HepG2 (cell line): ENCODE measurements at regions not wholly inside any gene's neighbourhood (a gene's known extent, or its start where the extent isn't known, plus 50 kb on each side); places are given as distances from the start of the nearest gene placed in this dataset.

Source experiments
- ATAC-seq: fragments of 200-7000 bp; cut with Tn5 transposase; 3 replicates; pipeline ENCODE4 v1.9.1; 2020; ENCODE audit warnings: mild to moderate bottlenecking, moderate library complexity
- BruUV-seq: library from RNA; stranded (reverse); fragments of 400-500 nt; replicated peaks from 2 replicates; lab custom pipeline; 2021; lab: Mats Ljungman, UMichigan
- CTCF ChIA-PET: fragments of 300-600 bp; formaldehyde crosslinking; extraction: SDS; loops from one replicate; lab custom pipeline; 2021; ENCODE audit warnings: low total read pairs, inconsistent platforms, low intra/inter-chr PET ratio; lab: Yijun Ruan, JAX
- POLR2A ChIA-PET: fragments of 350-600 bp; sonication (Branson Sonifier 250); formaldehyde crosslinking; loops from one replicate; lab custom pipeline; 2020; ENCODE audit warnings: antibody characterized with exemption, inconsistent platforms; lab: Yijun Ruan, JAX
- DNase-seq: peaks from one replicate; pipeline ENCODE4 v3.0.0-alpha.2; 2015; ENCODE audit warnings: low spot score
- FAIRE-seq: peaks from 3 replicates; lab custom pipeline; 2011; peaks lifted over from hg19 to GRCh38; lab: Jason Lieb, UNC
- H2AFZ ChIP-seq: one replicate; pipeline ENCODE4 v1.6.1; 2011; ENCODE audit warnings: low read length, inconsistent platforms
- H3K27ac ChIP-seq: fragments of 300-600 bp; 3 replicates; pipeline ENCODE4 v1.8.0; 2011; ENCODE audit warnings: mixed run types, mild to moderate bottlenecking, mixed read lengths, low read length, inconsistent platforms; ENCODE audit not compliant: insufficient read depth; ENCODE audit errors: extremely low read length
- H3K27me3 ChIP-seq, 2 experiments: fragments of 200-600 bp in 1 of 2; 2 replicates in 1 of 2; 3 replicates in 1 of 2; pipeline versions ENCODE4 v1.6.0 to v1.8.0; 2011; ENCODE audit warnings: low read length in 2 of 2, mild to moderate bottlenecking in 2 of 2, moderate library complexity in 2 of 2, inconsistent platforms in 1 of 2; ENCODE audit not compliant: insufficient read depth in 2 of 2, control insufficient read depth in 1 of 2
- H3K36me3 ChIP-seq, 2 experiments: fragments of 200-600 bp in 1 of 2; replicated peaks in 1 of 2; 2 replicates in 1 of 2; 3 replicates in 1 of 2; pipeline versions ENCODE4 v1.5.1 to v1.8.0; 2011; ENCODE audit warnings: low read length in 2 of 2, inconsistent platforms in 1 of 2; ENCODE audit not compliant: insufficient read depth in 2 of 2, control insufficient read depth in 1 of 2
- H3K4me1 ChIP-seq: 2 replicates; pipeline ENCODE4 v1.5.1; 2012; ENCODE audit warnings: low read length, inconsistent platforms; ENCODE audit not compliant: insufficient read depth
- H3K4me2 ChIP-seq: 2 replicates; pipeline ENCODE4 v1.6.0; 2011; ENCODE audit warnings: low read depth, low read length, inconsistent platforms
- H3K4me3 ChIP-seq, 3 experiments: fragments of 200-600 bp in 1 of 3; sonication (generic), shearing (Covaris generic) in 1 of 3; replicated peaks in 1 of 3; 2 replicates each; pipeline ENCODE4 v1.5.1; 2011 to 2016; ENCODE audit warnings: low read length in 3 of 3, inconsistent platforms in 2 of 3, low read depth in 2 of 3, mild to moderate bottlenecking in 2 of 3, control low read depth in 1 of 3, mixed read lengths in 1 of 3; ENCODE audit not compliant: insufficient read depth in 1 of 3
- H3K79me2 ChIP-seq: one replicate; pipeline ENCODE4 v1.6.1; 2011; ENCODE audit warnings: low read length, inconsistent platforms; ENCODE audit not compliant: insufficient read depth
- H3K9ac ChIP-seq: 2 replicates; pipeline ENCODE4 v1.6.0; 2011; ENCODE audit warnings: mild to moderate bottlenecking, low read depth, low read length, inconsistent platforms; ENCODE audit not compliant: insufficient read depth
- H3K9me3 ChIP-seq: 2 replicates; pipeline ENCODE4 v1.5.1; 2012; ENCODE audit warnings: mild to moderate bottlenecking, low read length
- H4K20me1 ChIP-seq: 2 replicates; pipeline ENCODE4 v1.6.0; 2011; ENCODE audit warnings: inconsistent platforms, mild to moderate bottlenecking, low read length, moderate library complexity; ENCODE audit not compliant: insufficient read depth
- EHMT2 ChIP-seq: fragments of 200-600 bp; sonication (generic); IDR thresholded peaks from 2 replicates; pipeline ENCODE4 v1.7.0; 2017; ENCODE audit warnings: antibody characterized with exemption, low read depth, low read length, borderline replicate concordance
- FLYWCH1 ChIP-seq: sonication (generic); formaldehyde crosslinking; IDR thresholded peaks from 2 replicates; pipeline ENCODE4 v1.8.1; 2023; ENCODE audit warnings: mild to moderate bottlenecking, missing genetic modification reagents
- FOXP1 ChIP-seq, 2 experiments: fragments of 450-650 bp in 1 of 2; IDR thresholded peaks; 2 replicates each; pipeline ENCODE4 v1.6.1; 2017 to 2018; ENCODE audit warnings: antibody characterized with exemption in 1 of 2
- GABPA ChIP-seq, 2 experiments: IDR thresholded peaks; 2 replicates each; pipeline ENCODE4 v1.6.1; 2011 to 2016; ENCODE audit warnings: low read depth in 2 of 2, low read length in 1 of 2, missing biosample characterization in 1 of 2, missing genetic modification characterization in 1 of 2
- GLI4 ChIP-seq: sonication (generic); formaldehyde crosslinking; IDR thresholded peaks from 2 replicates; pipeline ENCODE4 v1.5.1; 2020; ENCODE audit warnings: missing genetic modification reagents, mild to moderate bottlenecking, moderate library complexity, borderline replicate concordance
- KDM5A ChIP-seq: fragments of 200-600 bp; sonication (generic); IDR thresholded peaks from 2 replicates; pipeline ENCODE4 v1.7.0; 2018; ENCODE audit warnings: antibody characterized with exemption, mild to moderate bottlenecking, low read length, borderline replicate concordance
- KLF13 ChIP-seq: sonication (generic); formaldehyde crosslinking; IDR thresholded peaks from 2 replicates; pipeline ENCODE4 v1.4.0; 2020; ENCODE audit warnings: mild to moderate bottlenecking, missing genetic modification reagents
- PBX3 ChIP-seq: sonication (generic); formaldehyde crosslinking; IDR thresholded peaks from 2 replicates; pipeline ENCODE4 v1.8.1; 2023; ENCODE audit warnings: missing genetic modification reagents, inconsistent platforms, borderline replicate concordance
- RXRB ChIP-seq: IDR thresholded peaks from 2 replicates; pipeline ENCODE4 v1.6.1; 2016; ENCODE audit warnings: borderline replicate concordance, missing genetic modification reagents, missing compliant biosample characterization
- ZBTB2 ChIP-seq: sonication (generic); formaldehyde crosslinking; IDR thresholded peaks from 2 replicates; pipeline ENCODE4 v1.8.0; 2022; ENCODE audit warnings: low read depth, missing genetic modification reagents
- ZBTB34 ChIP-seq: sonication (generic); formaldehyde crosslinking; IDR thresholded peaks from 2 replicates; pipeline ENCODE4 v1.8.0; 2022; ENCODE audit warnings: mild to moderate bottlenecking, missing genetic modification reagents
- ZFAT ChIP-seq: sonication (generic); formaldehyde crosslinking; conservative IDR thresholded peaks from 2 replicates; pipeline ENCODE4 v1.8.1; 2023; ENCODE audit warnings: missing genetic modification reagents, inconsistent platforms
- ZNF281 ChIP-seq: sonication (generic); formaldehyde crosslinking; IDR thresholded peaks from 2 replicates; pipeline ENCODE4 v1.4.0; 2020; ENCODE audit warnings: missing genetic modification reagents, borderline replicate concordance
- ZNF747 ChIP-seq: sonication (generic); formaldehyde crosslinking; IDR thresholded peaks from 2 replicates; pipeline ENCODE4 v1.8.1; 2023; ENCODE audit warnings: missing genetic modification reagents, mild to moderate bottlenecking, borderline replicate concordance
- ZNF777 ChIP-seq: sonication (generic); formaldehyde crosslinking; IDR thresholded peaks from 2 replicates; pipeline ENCODE4 v1.4.0; 2020; ENCODE audit warnings: missing genetic modification reagents
- WGBS: methylation state at CpG from one replicate; pipeline ENCODE4 v1.1.6; 2017; ENCODE audit warnings: low lambda C conversion rate; 5-methylcytosine and 5-hydroxymethylcytosine counted together
- in situ Hi-C: cut with HindIII; loops from 2 replicates; pipeline ENCODE4 v1.10.0; 2017; ENCODE audit warnings: low pct_unique_long_range_greater_than_20kb; ENCODE audit not compliant: extremely low pct_ligation_motif_present
- intact Hi-C: fragments of 100-400 bp; cut with micrococcal nuclease; formaldehyde crosslinking; loops from one replicate; pipeline ENCODE4 v1.10.0; 2022; ENCODE audit not compliant: unreplicated experiment

- TF ChIP-seq PBX3 (CRISPR knock-in tag) = no peak
- TF ChIP-seq KLF13 (CRISPR knock-in tag) = no peak
- no peak for TF ChIP-seq EHMT2
- TF ChIP-seq GABPA (IDR thresholded peaks at IDR 0.05; ENCODE audit: low read depth, low read length) = no peak
- no peak for TF ChIP-seq GABPA (CRISPR knock-in tag; IDR thresholded peaks at IDR 0.05; ENCODE audit: low read depth)
- no peak for TF ChIP-seq ZNF281 (CRISPR knock-in tag)
- TF ChIP-seq, all 625 proteins: peak for 0
Observed at GRCh38 chr2:175811971-175812370, 190.1 kb downstream of the LNPK start (continued).

GRCh38 chr2:175808858-175809257 is 193.2 kb downstream of the LNPK start:
- 96% methylated on average over 1 of the region's 1 CpG for WGBS
- Histone ChIP-seq H4K20me1 (no peaks in the 10 kb centered on the region), H3K4me2 (no peak overlapping the region), H3K4me3 (no peak overlapping the region), H3K9me3 (no peaks in the 10 kb centered on the region), H3K9ac (no peak overlapping the region), H3K4me1 (no peaks in the 10 kb centered on the region), H3K36me3 (no peaks in the 10 kb centered on the region), H3K27me3 (no peaks in the 10 kb centered on the region), H3K79me2 (no peaks in the 10 kb centered on the region), H3K27ac (no peak overlapping the region), H2AFZ (no peak overlapping the region)
- ChIA-PET POLR2A (no interaction called here), CTCF (no interaction called here)
- FAIRE-seq = no peak
- in situ Hi-C loops (no loop called here), intact Hi-C loops (no loop called here)
- DNase-seq = no peak
- BruUV-seq = no TSS peak
- ATAC-seq = no peak
- TF ChIP-seq FLYWCH1 (CRISPR knock-in tag) (no peak), GLI4 (CRISPR knock-in tag) (no peak), ZNF777 (no peak), FOXP1 (IDR thresholded peaks at IDR 0.05) (no peak), FOXP1 (CRISPR knock-in tag; IDR thresholded peaks at IDR 0.05) (no peak), ZFAT (no peak), RXRB (CRISPR knock-in tag) (no peak), KDM5A (no peak), ZNF747 (CRISPR knock-in tag) (no peak), ZBTB34 (CRISPR knock-in tag) (no peak), ZBTB2 (CRISPR knock-in tag) (no peak)
